Endothelial cell of hepatic sinusoid (primary cell): ENCODE measurements at regions not wholly inside any gene's neighbourhood (a gene's known extent, or its start where the extent isn't known, plus 50 kb on each side); places are given as distances from the start of the nearest gene placed in this dataset.

Source experiments
- in situ Hi-C: cut with HindIII; loops from 2 replicates; pipeline ENCODE4 v1.10.0; 2017; ENCODE audit warnings: low sequenced_read_pairs

DNA sequence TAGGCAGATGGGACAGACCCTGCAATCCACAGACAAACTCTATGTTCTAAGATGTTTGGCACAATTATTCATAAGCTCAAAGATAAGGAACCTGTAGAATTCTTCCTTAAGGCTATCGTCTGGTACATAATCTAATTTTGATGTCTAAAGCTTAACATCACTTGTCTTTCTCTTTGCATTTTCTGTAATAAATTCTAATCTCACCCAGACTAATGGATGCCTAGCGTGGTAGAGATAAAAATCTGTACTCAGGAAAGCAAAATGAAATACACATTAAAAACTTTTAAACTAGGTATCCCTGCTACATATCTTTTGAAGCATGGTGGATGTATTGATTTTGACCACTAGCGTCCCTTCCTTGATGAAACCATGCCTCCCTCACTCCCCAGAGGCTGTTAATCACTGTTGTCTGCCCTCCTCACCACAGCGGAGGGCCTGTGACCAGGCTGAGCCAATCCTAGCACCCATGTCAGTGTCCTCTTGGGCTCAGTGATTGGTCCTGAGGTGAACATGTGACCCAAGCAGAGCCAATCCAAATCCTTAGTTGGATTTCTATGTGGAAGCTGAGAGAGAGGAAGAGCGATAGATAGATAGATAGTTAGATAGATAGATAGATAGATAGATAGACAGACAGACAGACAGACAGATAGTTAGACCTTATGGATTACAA, 82.2 kb upstream of the GRK3 start:
- in situ Hi-C loops, result loop anchor here (25.0 kb wide), 1 partner anchor 280 kb away; no protein-coding TSS in a partner anchor

- in situ Hi-C loops, result loop anchor here (25.0 kb wide), 1 partner anchor 279 kb away; no protein-coding TSS in a partner anchor
These were observed 81.4 kb upstream of the GRK3 start for GRCh38 chr22:25482868-25483639.

DNA sequence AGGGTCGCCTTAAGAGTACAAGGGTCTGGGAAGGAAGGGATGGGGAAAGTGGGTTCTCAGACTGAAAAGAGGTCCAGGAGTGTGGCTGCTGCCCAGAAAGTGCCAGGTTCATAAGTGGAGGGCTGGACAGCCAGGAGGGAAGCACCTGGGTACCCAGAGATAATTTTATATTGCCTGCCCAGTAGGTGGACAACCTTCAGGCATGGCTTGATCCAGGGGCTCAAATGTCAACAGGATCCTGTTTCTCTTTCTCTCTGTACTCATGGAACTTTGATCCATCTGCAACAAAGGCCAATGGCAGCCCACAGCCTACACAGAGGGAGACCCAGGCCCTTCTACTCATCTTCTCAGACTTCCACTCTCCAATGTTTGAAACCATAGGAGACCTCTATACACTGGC, 80.5 kb upstream of the GRK3 start:
- in situ Hi-C loops, result loop anchor here (25.0 kb wide), 1 partner anchor 278 kb away; no protein-coding TSS in a partner anchor

DNA sequence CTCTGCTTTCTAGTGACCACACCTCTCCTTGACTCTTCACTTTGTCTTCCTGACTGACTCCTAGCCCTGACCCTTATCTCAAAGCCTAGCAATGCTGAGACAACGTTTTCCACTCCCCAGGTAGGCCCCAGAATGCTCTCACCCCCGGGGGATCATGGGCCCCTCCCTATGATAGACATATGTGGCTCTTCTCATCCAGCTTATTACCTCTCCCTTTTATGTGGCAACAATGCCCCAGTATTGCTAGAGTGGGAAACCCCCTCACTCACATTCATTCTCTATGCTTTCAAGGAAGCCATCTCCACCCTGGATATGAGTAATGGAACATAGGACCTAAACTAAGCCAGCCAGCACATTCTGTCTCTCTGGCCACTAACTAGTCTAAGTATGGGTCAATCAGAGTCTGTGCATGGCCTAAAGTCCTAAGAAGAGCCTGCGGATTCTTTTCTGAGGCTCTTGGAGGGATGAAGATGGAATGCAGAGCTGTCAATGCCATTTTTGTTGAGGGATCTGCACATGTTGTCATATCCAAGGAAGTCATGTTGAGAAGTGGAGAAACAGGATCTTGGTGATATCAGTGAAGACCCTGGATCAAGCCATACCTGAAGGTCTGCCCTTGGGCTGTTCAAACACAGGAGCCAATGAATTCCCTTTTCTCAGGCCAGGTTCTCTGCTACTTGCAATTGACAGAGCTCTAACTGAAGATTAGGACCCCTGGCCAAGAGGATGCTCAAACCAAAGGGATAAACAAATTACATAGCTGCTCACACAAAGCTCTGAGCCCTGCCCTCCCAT, 79.8 kb upstream of the GRK3 start:
- in situ Hi-C loops, result loop anchor here (25.0 kb wide), 1 partner anchor 278 kb away; no protein-coding TSS in a partner anchor

- in situ Hi-C loops, result loop anchor here (25.0 kb wide), 1 partner anchor 276 kb away; no protein-coding TSS in a partner anchor
These were observed 78.6 kb upstream of the GRK3 start for GRCh38 chr22:25485626-25486545.

- in situ Hi-C loops, result loop anchor here (25.0 kb wide), 1 partner anchor 275 kb away; no protein-coding TSS in a partner anchor
These were observed 77.0 kb upstream of the GRK3 start for GRCh38 chr22:25487508-25487907.

DNA sequence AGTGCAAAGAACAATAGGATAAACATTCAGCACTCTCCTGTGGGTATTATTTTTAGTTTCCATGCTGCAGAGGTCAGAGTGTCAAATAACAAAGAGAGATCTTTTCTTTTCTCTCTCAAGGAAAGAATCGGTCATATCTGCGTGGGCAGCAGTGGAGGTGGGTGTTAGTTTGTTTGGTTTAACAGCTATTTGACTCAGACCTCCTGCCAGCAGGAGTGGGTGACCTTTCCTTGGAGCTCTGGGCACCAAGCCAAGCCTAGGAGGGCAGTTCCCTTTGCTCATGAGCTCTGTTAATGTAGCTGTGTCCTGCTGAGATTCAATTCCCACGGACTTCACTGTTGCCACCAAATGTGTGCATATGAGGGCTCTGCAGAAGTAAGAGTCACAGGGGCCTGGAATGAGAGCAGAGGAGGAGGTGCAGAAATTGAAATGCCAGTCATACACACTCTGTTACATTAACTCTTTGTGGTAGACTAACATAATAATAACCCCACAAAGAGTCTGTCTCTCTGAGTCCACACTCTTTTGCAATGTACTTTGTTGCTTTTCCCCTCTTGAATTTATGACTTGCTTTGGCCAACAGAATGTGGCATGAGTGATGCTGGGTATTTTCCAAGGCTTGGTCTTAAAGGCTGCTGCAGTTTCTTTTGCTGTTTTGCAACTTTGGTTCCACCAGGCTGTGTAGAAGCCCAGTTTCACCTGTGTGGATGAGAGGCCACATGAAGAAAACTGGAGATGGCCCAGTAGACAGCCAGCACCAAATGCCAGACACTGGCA, 76.0 kb upstream of the GRK3 start:
- in situ Hi-C loops, result loop anchor here (25.0 kb wide), 1 partner anchor 274 kb away; no protein-coding TSS in a partner anchor

DNA sequence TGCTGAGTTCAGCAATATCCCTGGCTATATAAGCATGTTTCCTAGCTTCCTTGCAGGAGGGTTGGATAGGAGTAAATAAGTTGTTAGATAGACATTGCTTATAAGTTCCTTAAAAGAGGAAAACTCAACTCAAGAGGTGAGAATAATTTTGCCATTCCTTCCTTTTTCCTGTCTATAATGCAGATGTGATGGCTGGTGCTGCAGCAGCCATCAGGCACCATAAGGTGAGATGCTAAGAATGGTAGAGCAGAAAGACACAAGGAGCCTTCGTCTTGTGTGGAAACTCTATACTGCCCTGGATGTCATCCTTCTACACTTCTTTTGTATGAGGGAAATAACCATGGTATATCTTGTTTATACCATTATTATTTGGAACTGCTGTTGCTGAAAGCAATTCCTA, 74.5 kb upstream of the GRK3 start:
- in situ Hi-C loops, result loop anchor here (25.0 kb wide), 1 partner anchor 272 kb away; no protein-coding TSS in a partner anchor

DNA sequence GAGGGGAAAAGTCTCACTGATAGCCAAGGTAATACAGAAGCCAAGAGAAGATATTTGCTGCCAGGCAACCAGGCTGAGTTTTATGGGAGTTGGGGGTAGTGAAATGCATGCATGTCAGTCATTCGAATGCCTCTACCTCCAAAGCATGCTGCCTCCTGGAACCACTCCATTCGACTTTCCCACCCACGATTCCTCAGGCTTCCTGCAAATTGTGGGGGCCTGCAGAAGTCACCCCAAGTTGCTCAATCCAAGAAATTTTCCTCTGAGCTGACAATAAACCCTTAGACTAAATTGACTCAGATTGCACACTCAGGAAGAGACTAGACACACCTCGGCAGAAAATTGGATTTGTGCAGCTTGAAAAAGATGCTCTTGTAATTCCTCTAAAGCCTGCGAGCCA, 73.6 kb upstream of the GRK3 start:
- in situ Hi-C loops, result loop anchor here (25.0 kb wide), 1 partner anchor 271 kb away; no protein-coding TSS in a partner anchor

DNA sequence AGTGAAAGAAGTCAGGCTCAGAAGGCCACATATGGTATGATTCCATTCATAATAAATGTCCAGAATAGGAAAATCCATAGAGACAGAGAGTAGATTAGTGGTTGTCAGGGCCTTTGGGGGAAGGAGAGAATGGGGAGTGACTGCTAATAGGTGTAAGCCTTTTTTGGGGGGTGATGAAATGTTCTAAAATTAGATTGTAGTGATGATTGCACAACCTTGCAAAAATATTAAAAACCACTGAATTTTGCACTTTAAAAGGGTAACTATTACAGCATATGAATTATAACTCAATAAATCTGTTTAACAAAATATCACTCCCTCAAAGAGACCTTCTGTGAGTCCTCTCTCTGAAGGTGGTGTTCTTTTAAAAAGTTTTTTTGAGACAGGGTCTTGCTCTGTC, 72.3 kb upstream of the GRK3 start:
- in situ Hi-C loops, result loop anchor here (25.0 kb wide), 1 partner anchor 270 kb away; no protein-coding TSS in a partner anchor

DNA sequence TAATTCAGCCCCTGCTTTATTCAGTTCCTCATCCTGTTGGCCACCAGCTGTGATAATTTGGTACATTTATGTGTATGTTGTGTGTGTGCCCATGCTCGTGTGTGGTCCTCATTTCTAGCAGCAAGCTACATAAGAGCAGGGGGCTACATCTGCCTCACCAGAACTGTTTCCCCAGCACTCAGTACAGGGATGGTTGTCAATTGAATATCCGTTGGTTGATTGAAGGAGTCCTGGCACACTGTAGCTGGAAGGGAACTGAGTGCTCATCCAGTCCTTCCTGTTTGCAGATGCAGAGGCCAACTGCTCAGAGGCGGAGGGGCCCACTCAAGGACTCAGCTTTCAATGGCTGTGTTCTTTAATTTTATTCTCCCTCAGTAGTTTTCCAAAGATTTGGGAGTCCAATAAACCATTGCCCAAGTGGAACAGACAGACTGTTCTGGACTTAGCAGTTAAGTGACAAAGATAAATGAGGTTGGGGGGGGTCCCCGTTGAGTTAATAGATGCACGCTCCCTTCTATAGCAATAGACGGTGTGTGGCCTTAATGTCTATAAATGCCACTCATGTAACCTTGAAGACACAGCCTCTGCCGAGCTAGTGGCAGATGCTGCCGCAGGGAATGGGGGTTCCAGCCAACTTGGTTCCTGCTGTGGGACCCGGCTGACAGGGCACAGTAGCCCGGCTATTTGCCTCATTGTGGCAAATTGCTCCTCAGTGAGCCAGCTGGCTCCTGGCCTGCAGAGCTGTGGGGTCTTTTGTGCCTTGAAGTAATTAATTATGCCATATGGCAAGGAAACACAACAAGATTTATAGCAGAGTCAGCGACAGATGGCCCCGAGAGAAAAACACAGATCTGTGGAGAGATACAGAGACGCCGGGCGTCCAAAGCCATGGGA, 71.4 kb upstream of the GRK3 start:
- in situ Hi-C loops, result loop anchor here (25.0 kb wide), 1 partner anchor 269 kb away; no protein-coding TSS in a partner anchor

- in situ Hi-C loops, result loop anchor here (25.0 kb wide), 1 partner anchor 269 kb away; no protein-coding TSS in a partner anchor
These were observed 70.7 kb upstream of the GRK3 start for GRCh38 chr22:25493794-25494193.

GRCh38 chr22:25494774-25495173, 69.7 kb upstream of the GRK3 start:
- in situ Hi-C loops, result loop anchor here (25.0 kb wide), 1 partner anchor 268 kb away; no protein-coding TSS in a partner anchor

DNA sequence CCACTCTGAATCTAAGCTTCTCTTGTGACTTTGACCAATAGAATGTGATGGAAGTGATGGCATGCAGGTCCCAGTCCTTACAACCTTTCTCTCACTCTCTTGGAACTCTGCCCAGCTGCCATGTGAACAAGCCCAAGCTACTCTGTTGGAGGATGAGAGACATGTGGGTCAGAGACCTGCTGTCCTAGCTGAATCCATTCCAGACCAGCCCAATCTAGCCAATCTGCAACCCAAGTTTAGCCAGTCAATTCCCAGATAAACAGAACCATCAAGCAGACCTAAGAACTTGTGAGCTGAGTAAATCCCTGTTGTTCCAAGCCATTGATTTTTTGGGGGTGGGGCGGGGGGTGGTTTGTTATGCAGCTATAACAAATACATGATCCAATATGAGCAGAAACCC, 69.2 kb upstream of the GRK3 start:
- in situ Hi-C loops, result loop anchor here (25.0 kb wide), 1 partner anchor 267 kb away; no protein-coding TSS in a partner anchor

DNA sequence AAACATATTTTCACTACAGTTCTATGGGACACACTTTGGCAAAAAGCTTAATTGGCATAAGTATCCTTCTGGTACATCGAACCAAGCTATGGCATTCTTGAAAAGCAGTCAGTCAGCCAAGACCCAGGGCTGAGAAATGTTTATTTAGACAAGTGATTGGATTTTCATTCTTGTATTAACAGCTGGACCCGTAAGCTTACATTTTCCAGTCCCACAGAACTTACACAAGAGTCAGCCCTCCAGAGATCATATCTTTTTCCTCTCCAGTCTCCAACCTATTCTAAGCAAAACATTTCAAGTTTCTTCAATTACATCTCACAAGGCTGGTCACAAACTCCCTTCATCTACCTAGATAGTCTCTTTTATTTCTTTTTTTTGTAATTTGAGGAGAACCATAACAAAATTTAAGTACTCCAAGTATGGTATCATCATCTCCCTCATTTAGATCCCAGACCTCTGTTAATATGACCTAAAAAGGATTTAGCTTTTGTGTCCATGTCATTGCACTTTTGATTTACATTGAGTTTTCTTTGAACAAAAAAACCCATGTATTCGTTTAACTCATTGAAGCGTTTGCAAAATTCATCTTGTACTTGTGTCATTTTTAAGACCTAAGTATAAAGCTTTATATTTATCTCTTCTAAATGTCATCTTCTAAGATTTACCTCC, 67.9 kb upstream of the GRK3 start:
- in situ Hi-C loops, result loop anchor here (25.0 kb wide), 1 partner anchor 266 kb away; no protein-coding TSS in a partner anchor

DNA sequence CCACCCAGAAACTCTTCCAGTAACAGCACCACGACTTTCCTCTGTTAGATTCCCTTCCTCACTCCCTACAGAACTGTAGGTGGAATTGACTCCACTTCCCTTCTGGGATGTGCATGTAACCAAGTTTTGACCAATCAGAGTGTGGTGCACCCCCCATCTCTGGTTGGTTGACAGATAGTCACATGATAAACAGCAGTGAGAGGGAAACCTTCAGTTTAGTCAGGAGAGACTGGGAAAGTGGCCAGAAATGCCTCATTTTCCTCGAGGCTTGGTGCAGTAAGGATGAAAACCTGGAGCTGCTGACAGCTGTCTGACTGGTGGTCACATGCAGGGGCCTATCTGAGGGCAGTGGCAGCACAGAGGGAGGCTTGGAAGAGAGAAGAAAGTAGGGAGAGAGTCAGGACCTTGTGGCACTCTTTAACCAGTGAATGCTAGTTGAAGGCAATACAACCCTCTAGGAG, 67.3 kb upstream of the GRK3 start:
- in situ Hi-C loops, result loop anchor here (25.0 kb wide), 1 partner anchor 265 kb away; no protein-coding TSS in a partner anchor

- in situ Hi-C loops, result loop anchor here (25.0 kb wide), 1 partner anchor 265 kb away; no protein-coding TSS in a partner anchor
These were observed 66.8 kb upstream of the GRK3 start for GRCh38 chr22:25497716-25498115.
